AG09309 (cell line): ENCODE measurements at regions not wholly inside any gene's neighbourhood (a gene's known extent, or its start where the extent isn't known, plus 50 kb on each side); places are given as distances from the start of the nearest gene placed in this dataset.

Source experiments
- DNase-seq: peaks from one replicate; pipeline ENCODE4 v3.0.0-alpha.2; 2010; ENCODE audit warnings: low read depth
- H3K4me3 ChIP-seq: 2 replicates; pipeline ENCODE4 v1.5.1; 2011; ENCODE audit warnings: mild to moderate bottlenecking, low read depth, low read length, moderate library complexity; ENCODE audit not compliant: control insufficient read depth
- TF ChIP-seq, protein P1 (sequence below): IDR thresholded peaks from 2 replicates; pipeline ENCODE4 v1.5.1; 2011; ENCODE audit warnings: mild to moderate bottlenecking, low read depth, low read length, inconsistent platforms; ENCODE audit not compliant: insufficient read depth, control insufficient read depth; ENCODE audit errors: missing control alignments

DNA sequence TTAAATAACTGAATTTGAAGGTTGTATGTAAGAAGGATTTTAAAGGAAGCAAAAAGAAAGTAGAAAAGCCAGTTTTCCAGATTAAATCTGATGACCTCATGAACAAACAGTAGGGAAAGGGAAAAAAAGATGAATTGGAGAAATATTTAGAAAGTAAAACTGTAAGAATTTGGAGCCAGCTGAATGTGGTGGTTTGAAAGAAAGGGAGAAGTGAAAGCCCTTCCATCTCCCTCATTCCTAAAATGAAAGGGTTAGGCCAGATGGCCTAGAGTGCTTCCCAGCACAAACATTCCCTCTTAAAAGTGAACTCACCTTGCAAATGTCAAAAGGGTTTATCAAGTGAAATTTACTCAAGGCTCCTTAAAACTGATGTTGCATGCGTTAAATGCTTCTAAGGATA lies 139.3 kb upstream of the COL21A1 start:
- no peak for DNase-seq
- no peak overlapping the region for H3K4me3 ChIP-seq
- TF ChIP-seq, protein P1, sequence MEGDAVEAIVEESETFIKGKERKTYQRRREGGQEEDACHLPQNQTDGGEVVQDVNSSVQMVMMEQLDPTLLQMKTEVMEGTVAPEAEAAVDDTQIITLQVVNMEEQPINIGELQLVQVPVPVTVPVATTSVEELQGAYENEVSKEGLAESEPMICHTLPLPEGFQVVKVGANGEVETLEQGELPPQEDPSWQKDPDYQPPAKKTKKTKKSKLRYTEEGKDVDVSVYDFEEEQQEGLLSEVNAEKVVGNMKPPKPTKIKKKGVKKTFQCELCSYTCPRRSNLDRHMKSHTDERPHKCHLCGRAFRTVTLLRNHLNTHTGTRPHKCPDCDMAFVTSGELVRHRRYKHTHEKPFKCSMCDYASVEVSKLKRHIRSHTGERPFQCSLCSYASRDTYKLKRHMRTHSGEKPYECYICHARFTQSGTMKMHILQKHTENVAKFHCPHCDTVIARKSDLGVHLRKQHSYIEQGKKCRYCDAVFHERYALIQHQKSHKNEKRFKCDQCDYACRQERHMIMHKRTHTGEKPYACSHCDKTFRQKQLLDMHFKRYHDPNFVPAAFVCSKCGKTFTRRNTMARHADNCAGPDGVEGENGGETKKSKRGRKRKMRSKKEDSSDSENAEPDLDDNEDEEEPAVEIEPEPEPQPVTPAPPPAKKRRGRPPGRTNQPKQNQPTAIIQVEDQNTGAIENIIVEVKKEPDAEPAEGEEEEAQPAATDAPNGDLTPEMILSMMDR = no peak

DNA sequence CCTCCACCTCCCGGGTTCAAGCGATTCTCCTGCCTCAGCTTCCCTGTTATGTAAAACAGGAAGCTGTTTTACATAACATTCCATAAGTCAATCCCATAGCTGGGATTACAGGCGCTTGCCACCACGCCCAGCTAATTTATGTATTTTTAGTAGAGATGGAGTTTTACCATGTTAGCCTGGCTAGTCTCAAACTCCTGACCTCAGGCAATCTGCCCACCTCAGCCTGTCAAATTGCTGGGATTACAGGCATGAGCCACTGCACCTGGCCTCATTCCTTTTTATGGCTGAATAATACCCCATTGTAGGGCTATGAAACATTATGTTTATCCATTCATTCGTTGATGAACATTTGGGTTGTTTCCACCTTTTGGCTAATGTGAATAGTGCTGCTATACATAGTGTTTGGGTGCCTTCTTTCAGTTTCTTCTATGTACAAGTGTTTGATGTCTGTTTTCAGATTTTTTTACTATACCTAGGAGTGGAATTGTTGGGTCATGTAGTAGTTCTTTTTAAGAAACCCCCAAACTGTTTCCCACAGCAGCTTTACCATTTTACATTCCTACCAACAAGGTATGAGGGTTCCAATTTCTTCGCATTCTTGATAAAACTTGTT lies 138.7 kb upstream of the COL21A1 start:
- DNase-seq = no peak
- TF ChIP-seq, protein P1 = no peak
- no peak overlapping the region for H3K4me3 ChIP-seq

DNA sequence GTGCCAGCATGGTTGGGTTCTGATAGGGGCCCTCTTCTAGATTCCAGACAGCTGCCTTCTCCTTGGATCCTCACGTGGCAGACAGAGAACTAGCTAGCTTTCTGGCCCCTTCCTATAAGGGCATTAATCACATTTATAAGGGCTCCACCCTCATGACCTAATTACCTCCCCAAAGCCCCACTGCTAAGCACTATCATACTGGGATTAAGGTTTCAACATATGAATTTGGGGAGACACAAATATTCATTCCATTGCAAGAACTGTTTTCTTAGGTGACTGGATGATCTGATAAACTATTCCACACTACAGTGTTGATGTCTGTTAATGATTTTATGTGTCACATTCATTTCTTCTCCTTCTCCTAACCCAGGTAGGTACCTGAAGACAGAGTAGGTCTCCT lies 135.8 kb upstream of the COL21A1 start:
- DNase-seq = no peak
- TF ChIP-seq, protein P1 = no peak
- no peak overlapping the region for H3K4me3 ChIP-seq

DNA sequence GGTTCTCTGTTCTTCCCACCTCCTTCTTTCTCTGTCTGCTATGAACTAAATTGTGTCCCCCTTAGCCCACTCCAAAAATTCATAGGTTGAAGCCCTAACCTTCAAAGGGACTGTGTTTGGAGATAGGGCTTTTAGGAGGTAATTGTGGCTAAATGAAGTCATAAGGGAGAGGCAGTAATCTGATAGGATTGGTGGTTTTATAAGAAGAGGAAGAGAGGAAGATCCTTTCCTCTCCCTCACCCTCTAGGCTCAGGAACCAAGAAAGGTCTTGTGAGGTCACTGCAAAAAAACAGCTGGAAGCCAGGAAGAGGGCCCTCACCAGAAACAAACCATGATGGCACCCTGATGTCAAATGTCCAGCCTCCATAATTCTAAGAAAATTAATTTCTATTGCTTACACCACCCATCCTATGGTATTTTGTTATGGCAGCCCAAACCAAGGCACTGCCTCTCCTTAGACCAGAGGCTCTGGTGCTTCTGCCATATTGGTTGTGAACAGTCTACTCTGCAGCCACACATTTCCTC lies 135.1 kb upstream of the COL21A1 start:
- no peak for DNase-seq
- TF ChIP-seq, protein P1 = no peak
- H3K4me3 ChIP-seq = no peak overlapping the region

DNA sequence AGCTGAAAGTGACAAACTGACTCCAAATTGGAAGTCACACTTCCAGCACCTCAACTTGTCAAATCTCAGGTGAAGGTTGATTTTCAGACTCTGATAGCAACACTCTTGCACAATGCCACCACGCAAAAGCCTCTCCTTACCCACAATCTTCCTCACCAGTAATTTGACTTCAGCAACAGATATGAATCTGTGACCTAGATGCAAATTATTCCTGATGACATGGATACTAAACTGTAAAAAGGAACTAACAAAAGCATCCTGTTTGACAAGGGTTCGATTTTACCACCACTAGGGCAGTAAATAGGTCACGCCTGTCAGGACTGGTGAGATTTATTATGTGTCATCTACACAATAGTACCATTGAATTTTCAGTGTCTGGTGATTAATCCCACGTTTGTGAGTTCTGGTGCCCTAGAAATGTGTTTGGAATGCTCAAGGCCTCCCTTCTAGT lies 134.4 kb upstream of the COL21A1 start:
- TF ChIP-seq, protein P1 = no peak
- H3K4me3 ChIP-seq = no peak overlapping the region
- DNase-seq = no peak

DNA sequence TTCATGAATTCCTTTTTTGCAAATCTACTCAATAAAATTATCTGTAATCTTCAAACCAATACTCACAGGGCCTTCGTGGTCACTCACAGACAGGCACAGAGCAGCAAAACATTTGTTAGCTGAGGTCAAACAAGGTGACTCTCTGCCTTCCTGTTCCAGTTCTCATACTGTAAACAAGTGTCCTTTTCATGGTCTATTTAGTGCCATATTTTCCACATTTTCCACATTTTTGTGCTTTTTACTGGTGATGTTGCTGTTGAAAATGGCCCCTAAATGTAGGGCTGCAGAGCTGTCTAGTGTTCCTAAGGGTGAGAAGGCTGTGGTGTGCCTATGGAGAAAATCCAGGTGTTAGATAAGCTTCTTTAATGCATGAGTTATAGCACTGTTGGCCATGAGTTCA lies 133.1 kb upstream of the COL21A1 start:
- TF ChIP-seq, protein P1 = no peak
- no peak overlapping the region for H3K4me3 ChIP-seq
- DNase-seq = no peak
